ENCODE measurements at regions not wholly inside any gene's neighbourhood (a gene's known extent, or its start where the extent isn't known, plus 50 kb on each side); places are given as distances from the start of the nearest gene placed in this dataset.

- DNase-seq (ENCODE audit: low read depth), result no peak
- no peak overlapping the region for H3K4me3 ChIP-seq (ENCODE audit: control insufficient read depth, low read depth, low read length)
- TF ChIP-seq CTCF (IDR thresholded peaks at IDR 0.05; ENCODE audit: control insufficient read depth, insufficient read depth, low read depth, low read length, missing control alignments), result no peak
Measured at GRCh38 chr5:36373527-36374086, 71.9 kb upstream of the RANBP3L start.

DNA sequence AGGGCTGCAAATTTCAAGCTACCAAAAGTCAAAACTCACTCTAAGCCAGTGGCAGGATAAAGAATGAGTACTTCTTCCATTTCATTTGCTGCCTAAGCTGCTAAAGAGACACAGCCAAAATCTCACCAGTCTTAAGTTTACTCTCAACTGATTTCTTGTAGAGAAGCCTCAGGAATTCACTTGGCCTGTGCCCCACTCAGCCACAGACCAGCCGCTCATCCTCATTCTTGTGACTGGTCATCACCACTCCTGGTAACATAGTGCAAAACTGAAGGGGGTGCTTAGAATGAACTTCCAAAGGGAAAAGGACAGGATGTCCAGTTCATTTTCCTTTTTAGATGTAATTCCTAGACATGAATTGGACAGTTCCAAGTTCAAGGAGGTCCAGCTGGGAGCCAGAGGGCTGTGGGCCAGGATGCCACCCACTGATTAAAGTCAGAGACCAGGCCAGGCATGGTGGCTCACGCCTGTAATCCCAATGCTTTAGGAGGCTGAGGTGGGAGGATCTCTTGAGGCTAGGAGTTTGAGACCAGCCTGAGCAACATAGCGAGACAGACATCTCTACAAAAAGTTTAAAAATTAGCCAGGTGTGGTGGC, 72.7 kb upstream of the RANBP3L start:
- no peak for TF ChIP-seq CTCF (IDR thresholded peaks at IDR 0.05; ENCODE audit: control insufficient read depth, insufficient read depth, low read depth, low read length, missing control alignments)
- DNase-seq (ENCODE audit: low read depth), result peak; percentile 74

GRCh38 chr5:36377192-36377591, 75.5 kb upstream of the RANBP3L start:
- no peak for DNase-seq (ENCODE audit: low read depth)
- no peak overlapping the region for H3K4me3 ChIP-seq (ENCODE audit: control insufficient read depth, low read depth, low read length)
- no peak for TF ChIP-seq CTCF (IDR thresholded peaks at IDR 0.05; ENCODE audit: control insufficient read depth, insufficient read depth, low read depth, low read length, missing control alignments)

More for the DNA sequence above, 72.7 kb upstream of the RANBP3L start:
- H3K4me3 ChIP-seq (ENCODE audit: control insufficient read depth, low read depth, low read length), result no peak overlapping the region

- TF ChIP-seq CTCF (IDR thresholded peaks at IDR 0.05; ENCODE audit: control insufficient read depth, insufficient read depth, low read depth, low read length, missing control alignments), result no peak
- no peak for DNase-seq (ENCODE audit: low read depth)
- H3K4me3 ChIP-seq (ENCODE audit: control insufficient read depth, low read depth, low read length), result no peak overlapping the region
Measured at GRCh38 chr5:36378551-36378950, 76.8 kb upstream of the RANBP3L start.

DNA sequence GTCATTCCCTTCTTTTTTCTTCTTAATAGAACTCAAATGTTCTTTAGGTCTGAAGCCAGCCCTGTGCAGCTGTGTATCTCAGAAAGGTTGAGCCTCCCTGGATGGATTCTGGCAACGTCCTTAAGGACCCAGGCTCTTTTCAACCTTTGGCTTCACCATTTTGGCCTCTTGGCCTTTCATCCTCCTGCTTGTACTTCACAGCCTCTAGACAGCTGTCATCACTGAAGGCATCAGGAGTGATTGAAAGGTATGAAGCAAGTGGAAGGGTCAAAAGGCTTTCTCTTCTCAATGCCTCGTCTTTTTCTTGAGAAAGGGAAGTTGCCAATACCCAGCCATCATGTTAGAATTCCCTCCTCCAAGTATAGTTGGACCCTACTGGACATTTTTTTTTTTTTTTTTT, 81.2 kb upstream of the RANBP3L start:
- no peak overlapping the region for H3K4me3 ChIP-seq (ENCODE audit: control insufficient read depth, low read depth, low read length)
- DNase-seq (ENCODE audit: low read depth), result no peak
- no peak for TF ChIP-seq CTCF (IDR thresholded peaks at IDR 0.05; ENCODE audit: control insufficient read depth, insufficient read depth, low read depth, low read length, missing control alignments)

- TF ChIP-seq CTCF (IDR thresholded peaks at IDR 0.05; ENCODE audit: control insufficient read depth, insufficient read depth, low read depth, low read length, missing control alignments), result no peak
- no peak for DNase-seq (ENCODE audit: low read depth)
- no peak overlapping the region for H3K4me3 ChIP-seq (ENCODE audit: control insufficient read depth, low read depth, low read length)
Measured at GRCh38 chr5:36383942-36384341, 82.2 kb upstream of the RANBP3L start.
